Tibial nerve (tissue), 4 donors: ENCODE measurements at regions not wholly inside any gene's neighbourhood (a gene's known extent, or its start where the extent isn't known, plus 50 kb on each side); places are given as distances from the start of the nearest gene placed in this dataset.

Experiments used
- DNase-seq, 2 donors: peaks; one replicate each; pipeline ENCODE4 v3.0.0-alpha.2; 2019; ENCODE audit warnings: low spot score in 2 of 2
- H3K27ac ChIP-seq, 4 donors: fragments of 200-600 bp; sonication (generic) in 3 of 4; one replicate each; pipeline ENCODE4 v1.5.1; 2017 to 2019; ENCODE audit warnings: mild to moderate bottlenecking in 1 of 4
- H3K27me3 ChIP-seq, 2 donors: fragments of 200-600 bp; sonication (generic) in 1 of 2; one replicate each; pipeline versions ENCODE4 v1.5.1 to v1.6.0; 2017 to 2019
- H3K36me3 ChIP-seq, 3 donors: fragments of 200-600 bp; sonication (generic); one replicate each; pipeline ENCODE4 v1.5.1; 2018 to 2019
- H3K4me1 ChIP-seq, 4 donors: fragments of 200-600 bp; sonication (generic) in 3 of 4; one replicate each; pipeline ENCODE4 v1.5.1; 2017 to 2019
- H3K4me3 ChIP-seq, 4 donors: fragments of 200-600 bp; sonication (generic) in 3 of 4; one replicate each; pipeline ENCODE4 v1.5.1; 2017 to 2019; ENCODE audit warnings: mild to moderate bottlenecking in 1 of 4, moderate library complexity in 1 of 4
- H3K9me3 ChIP-seq, 4 donors: fragments of 200-600 bp; sonication (generic) in 3 of 4; one replicate each; pipeline ENCODE4 v1.5.1; 2017 to 2019
- EP300 ChIP-seq, 2 donors: sonication (generic); formaldehyde crosslinking; IDR thresholded peaks; one replicate each; pipeline ENCODE4 v1.6.1; 2017; ENCODE audit warnings: antibody characterized with exemption in 2 of 2, mild to moderate bottlenecking in 1 of 2
- POLR2A ChIP-seq, 2 donors: fragments of 450-650 bp; IDR thresholded peaks; one replicate each; pipeline ENCODE4 v1.6.1; 2017; ENCODE audit warnings: antibody characterized with exemption in 2 of 2, mild to moderate bottlenecking in 2 of 2, moderate library complexity in 2 of 2
- WGBS, 2 donors: methylation state at CpG; one replicate each; pipeline ENCODE4 v1.1.5; 2018; 5-methylcytosine and 5-hydroxymethylcytosine counted together
- TF ChIP-seq, protein P1 (sequence below), 5 experiments: fragments of 200-600 bp in 3 of 5; fragments of 450-650 bp in 2 of 5; sonication (generic) in 3 of 5; IDR thresholded peaks; one replicate each; pipeline ENCODE4 v1.5.1; 2016 to 2019; ENCODE audit warnings: antibody characterized with exemption in 5 of 5, mild to moderate bottlenecking in 3 of 5, moderate library complexity in 2 of 5

DNA sequence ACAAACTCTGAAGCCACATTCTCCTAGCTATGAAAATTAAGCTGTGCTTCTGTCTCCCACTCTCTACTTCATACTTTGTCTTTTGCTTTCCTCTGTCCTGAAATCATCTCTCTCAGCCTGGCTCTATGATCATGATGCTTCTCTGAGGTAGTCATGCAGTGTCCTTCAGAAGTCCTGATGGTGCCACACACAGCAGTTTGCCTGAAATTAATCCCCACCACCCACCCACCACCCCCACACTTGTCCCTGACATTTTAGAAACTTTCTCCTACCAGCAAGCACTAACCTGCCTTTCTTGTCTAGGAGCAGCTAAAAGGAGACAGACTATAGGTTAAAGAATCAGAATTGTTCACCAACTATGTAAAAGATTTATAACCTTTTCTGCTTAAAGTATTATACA, 282.2 kb upstream of the FAM174A start:
- Histone ChIP-seq H3K36me3 (no peaks in the 10 kb centered on the region), H3K4me1 (no peaks in the 10 kb centered on the region), H3K9me3 (no peaks in the 10 kb centered on the region), H3K27ac (no peak overlapping the region), H3K27me3 (no peaks in the 10 kb centered on the region), H3K4me3 (no peak overlapping the region)
- TF ChIP-seq POLR2A (IDR thresholded peaks at IDR 0.05) (no peak), EP300 (IDR thresholded peaks at IDR 0.05) (no peak)
- TF ChIP-seq, protein P1, sequence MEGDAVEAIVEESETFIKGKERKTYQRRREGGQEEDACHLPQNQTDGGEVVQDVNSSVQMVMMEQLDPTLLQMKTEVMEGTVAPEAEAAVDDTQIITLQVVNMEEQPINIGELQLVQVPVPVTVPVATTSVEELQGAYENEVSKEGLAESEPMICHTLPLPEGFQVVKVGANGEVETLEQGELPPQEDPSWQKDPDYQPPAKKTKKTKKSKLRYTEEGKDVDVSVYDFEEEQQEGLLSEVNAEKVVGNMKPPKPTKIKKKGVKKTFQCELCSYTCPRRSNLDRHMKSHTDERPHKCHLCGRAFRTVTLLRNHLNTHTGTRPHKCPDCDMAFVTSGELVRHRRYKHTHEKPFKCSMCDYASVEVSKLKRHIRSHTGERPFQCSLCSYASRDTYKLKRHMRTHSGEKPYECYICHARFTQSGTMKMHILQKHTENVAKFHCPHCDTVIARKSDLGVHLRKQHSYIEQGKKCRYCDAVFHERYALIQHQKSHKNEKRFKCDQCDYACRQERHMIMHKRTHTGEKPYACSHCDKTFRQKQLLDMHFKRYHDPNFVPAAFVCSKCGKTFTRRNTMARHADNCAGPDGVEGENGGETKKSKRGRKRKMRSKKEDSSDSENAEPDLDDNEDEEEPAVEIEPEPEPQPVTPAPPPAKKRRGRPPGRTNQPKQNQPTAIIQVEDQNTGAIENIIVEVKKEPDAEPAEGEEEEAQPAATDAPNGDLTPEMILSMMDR (IDR thresholded peaks at IDR 0.05), result no peak
- no peak for DNase-seq

GRCh38 chr5:100252037-100252436, 283.1 kb upstream of the FAM174A start:
- H3K9me3 ChIP-seq, result no peaks in the 10 kb centered on the region
- no peaks in the 10 kb centered on the region for H3K4me1 ChIP-seq
- TF ChIP-seq POLR2A (IDR thresholded peaks at IDR 0.05) (no peak), EP300 (IDR thresholded peaks at IDR 0.05) (no peak)
- TF ChIP-seq, protein P1 (IDR thresholded peaks at IDR 0.05), result no peak
- DNase-seq, result no peak
- H3K4me3 ChIP-seq, result no peak overlapping the region
- no peak overlapping the region for H3K27ac ChIP-seq
- no peaks in the 10 kb centered on the region for H3K27me3 ChIP-seq
- no peaks in the 10 kb centered on the region for H3K36me3 ChIP-seq
- 50 to 62% methylated on average over 3 of the region's 3 CpGs for WGBS, 2 donors

GRCh38 chr5:100249884-100250269, 285.3 kb upstream of the FAM174A start:
- DNase-seq, result no peak
- TF ChIP-seq POLR2A (IDR thresholded peaks at IDR 0.05) (no peak), EP300 (IDR thresholded peaks at IDR 0.05) (no peak)
- TF ChIP-seq, protein P1 (IDR thresholded peaks at IDR 0.05), result no peak
- no peaks in the 10 kb centered on the region for H3K27me3 ChIP-seq
- H3K36me3 ChIP-seq, result no peaks in the 10 kb centered on the region
- no peaks in the 10 kb centered on the region for H3K9me3 ChIP-seq
- WGBS, 2 donors, result 71 to 81% methylated on average over 2 of the region's 2 CpGs
- H3K27ac ChIP-seq, result no peak overlapping the region
- no peak overlapping the region for H3K4me3 ChIP-seq
- no peaks in the 10 kb centered on the region for H3K4me1 ChIP-seq

- no peaks in the 10 kb centered on the region for H3K9me3 ChIP-seq
- H3K4me3 ChIP-seq, result no peak overlapping the region
- no peaks in the 10 kb centered on the region for H3K27me3 ChIP-seq
- H3K36me3 ChIP-seq, result no peaks in the 10 kb centered on the region
- no peaks in the 10 kb centered on the region for H3K4me1 ChIP-seq
- H3K27ac ChIP-seq, result no peak overlapping the region
- no peak for TF ChIP-seq EP300 (IDR thresholded peaks at IDR 0.05)
- TF ChIP-seq, protein P1 (IDR thresholded peaks at IDR 0.05), result no peak
- no peak for TF ChIP-seq POLR2A (IDR thresholded peaks at IDR 0.05)
- WGBS, 2 donors, result 85 to 91% methylated on average over 4 of the region's 4 CpGs
- DNase-seq, result no peak
Measured at GRCh38 chr5:100249211-100249883, 285.8 kb upstream of the FAM174A start.

- TF ChIP-seq, protein P1 (IDR thresholded peaks at IDR 0.05), result no peak
- TF ChIP-seq POLR2A (IDR thresholded peaks at IDR 0.05) (no peak), EP300 (IDR thresholded peaks at IDR 0.05) (no peak)
- no peak overlapping the region for H3K27ac ChIP-seq
- H3K4me3 ChIP-seq, result no peak overlapping the region
- peaks cover 0 to 8% (median 2%) of the 10 kb centered on the region in 4 donors for H3K9me3 ChIP-seq
- no peaks in the 10 kb centered on the region for H3K4me1 ChIP-seq
- DNase-seq, result no peak
- H3K36me3 ChIP-seq, result no peaks in the 10 kb centered on the region
- H3K27me3 ChIP-seq, result no peaks in the 10 kb centered on the region
- WGBS, 2 donors, result 76 to 84% methylated on average over 3 of the region's 3 CpGs
Measured at GRCh38 chr5:100232736-100233135, 302.4 kb upstream of the FAM174A start.
